Astrocyte (in vitro differentiated cells and primary cell): ENCODE measurements at regions not wholly inside any gene's neighbourhood (a gene's known extent, or its start where the extent isn't known, plus 50 kb on each side); places are given as distances from the start of the nearest gene placed in this dataset.

Source experiments
- EZH2 ChIP-seq: IDR thresholded peaks from 2 replicates; pipeline ENCODE4 v1.6.1; 2012; ENCODE audit warnings: mild to moderate bottlenecking, low read length, inconsistent platforms; ENCODE audit not compliant: insufficient read depth
- TF ChIP-seq, protein P1 (sequence below): IDR thresholded peaks from 2 replicates; pipeline ENCODE4 v1.5.1; 2011; ENCODE audit warnings: low read depth, mild to moderate bottlenecking, inconsistent platforms, low read length, moderate library complexity; ENCODE audit not compliant: insufficient read depth

DNA sequence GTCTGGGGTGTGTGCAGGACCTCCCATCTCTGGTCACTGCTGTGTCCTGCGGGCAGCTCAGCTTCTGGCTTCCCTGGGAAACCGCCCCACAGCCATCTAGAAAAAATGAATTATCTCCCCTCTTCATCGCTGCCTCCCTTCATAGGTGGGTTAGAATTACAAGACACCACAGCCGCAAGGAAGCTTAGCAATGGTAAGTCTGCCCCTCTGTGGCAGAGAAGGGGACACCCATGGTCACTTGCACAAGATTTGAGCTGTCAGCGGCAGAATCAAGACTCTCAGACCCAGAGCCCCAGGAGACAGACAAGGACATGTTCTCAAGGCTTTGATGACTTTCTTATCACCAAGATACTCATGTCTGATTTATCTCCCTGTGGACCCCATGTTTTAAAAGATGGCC, 110.8 kb upstream of the PABPC3 start:
- TF ChIP-seq, protein P1, sequence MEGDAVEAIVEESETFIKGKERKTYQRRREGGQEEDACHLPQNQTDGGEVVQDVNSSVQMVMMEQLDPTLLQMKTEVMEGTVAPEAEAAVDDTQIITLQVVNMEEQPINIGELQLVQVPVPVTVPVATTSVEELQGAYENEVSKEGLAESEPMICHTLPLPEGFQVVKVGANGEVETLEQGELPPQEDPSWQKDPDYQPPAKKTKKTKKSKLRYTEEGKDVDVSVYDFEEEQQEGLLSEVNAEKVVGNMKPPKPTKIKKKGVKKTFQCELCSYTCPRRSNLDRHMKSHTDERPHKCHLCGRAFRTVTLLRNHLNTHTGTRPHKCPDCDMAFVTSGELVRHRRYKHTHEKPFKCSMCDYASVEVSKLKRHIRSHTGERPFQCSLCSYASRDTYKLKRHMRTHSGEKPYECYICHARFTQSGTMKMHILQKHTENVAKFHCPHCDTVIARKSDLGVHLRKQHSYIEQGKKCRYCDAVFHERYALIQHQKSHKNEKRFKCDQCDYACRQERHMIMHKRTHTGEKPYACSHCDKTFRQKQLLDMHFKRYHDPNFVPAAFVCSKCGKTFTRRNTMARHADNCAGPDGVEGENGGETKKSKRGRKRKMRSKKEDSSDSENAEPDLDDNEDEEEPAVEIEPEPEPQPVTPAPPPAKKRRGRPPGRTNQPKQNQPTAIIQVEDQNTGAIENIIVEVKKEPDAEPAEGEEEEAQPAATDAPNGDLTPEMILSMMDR: no peak
- TF ChIP-seq EZH2: no peak
